ENCODE measurements at regions not wholly inside any gene's neighbourhood (a gene's known extent, or its start where the extent isn't known, plus 50 kb on each side); places are given as distances from the start of the nearest gene placed in this dataset.
"Not testable (repeated sequence)": the region's sequence is repeated elsewhere in the genome, so short reads cannot be mapped to it uniquely, and the experiment has no call there.

GRCh38 chr6:14478381-14479225 lies 361.0 kb downstream of the CD83 start:
- Histone ChIP-seq H3K4me2 (ENCODE audit: low read depth, low read length, poor library complexity, severe bottlenecking) (no peak overlapping the region), H3K9ac (ENCODE audit: low read length) (no peak overlapping the region), H3K36me3 (ENCODE audit: low read length) (no peaks in the 10 kb centered on the region), H3K27me3 (ENCODE audit: low read length) (no peaks in the 10 kb centered on the region), H3K27ac (ENCODE audit: low read depth, low read length) (no peak overlapping the region), H2AFZ (ENCODE audit: low read depth, low read length, severe bottlenecking) (no peak overlapping the region), H3K9me2 (replicated peaks; ENCODE audit: insufficient read depth, low read length) (no peaks in the 10 kb centered on the region), H3K9me3 (ENCODE audit: insufficient read depth, low read length) (no peaks in the 10 kb centered on the region), H3F3A (ENCODE audit: insufficient read depth) (no peaks in the 10 kb centered on the region), H3K79me2 (ENCODE audit: insufficient read depth, low read length) (no peaks in the 10 kb centered on the region), H4K20me1 (ENCODE audit: low read depth, low read length) (no peaks in the 10 kb centered on the region), H3K4me3 (ENCODE audit: insufficient read depth, low read length, poor library complexity, severe bottlenecking) (no peak overlapping the region)
- TF ChIP-seq CTCF (IDR thresholded peaks at IDR 0.05; ENCODE audit: insufficient read depth, low read length, poor library complexity, severe bottlenecking) (no peak), EZH2phosphoT487 (conservative IDR thresholded peaks at IDR 0.05; ENCODE audit: low read length) (no peak)

- not testable (repeated sequence) for H3K4me3 ChIP-seq (ENCODE audit: insufficient read depth, low read length, poor library complexity, severe bottlenecking); H3K27me3 ChIP-seq (ENCODE audit: low read length); H3K4me2 ChIP-seq (ENCODE audit: low read depth, low read length, poor library complexity, severe bottlenecking); H3K9me2 ChIP-seq (replicated peaks; ENCODE audit: insufficient read depth, low read length); H2AFZ ChIP-seq (ENCODE audit: low read depth, low read length, severe bottlenecking); H3K27ac ChIP-seq (ENCODE audit: low read depth, low read length); H3F3A ChIP-seq (ENCODE audit: insufficient read depth); H3K79me2 ChIP-seq (ENCODE audit: insufficient read depth, low read length); H3K9me3 ChIP-seq (ENCODE audit: insufficient read depth, low read length); H3K36me3 ChIP-seq (ENCODE audit: low read length); H4K20me1 ChIP-seq (ENCODE audit: low read depth, low read length); H3K9ac ChIP-seq (ENCODE audit: low read length)
These were observed 364.4 kb downstream of the CD83 start for GRCh38 chr6:14481946-14482345.

GRCh38 chr6:14487625-14488024 lies 370.1 kb downstream of the CD83 start:
- Histone ChIP-seq H3K9me3 (ENCODE audit: insufficient read depth, low read length) (0 out of 2 replicates have a peak, but pooled peaks cover 5% of the 10 kb centered on the region), H3K9me2 (replicated peaks; ENCODE audit: insufficient read depth, low read length) (no peaks in the 10 kb centered on the region), H3K27me3 (ENCODE audit: low read length) (no peaks in the 10 kb centered on the region), H3K9ac (ENCODE audit: low read length) (no peak overlapping the region), H2AFZ (ENCODE audit: low read depth, low read length, severe bottlenecking) (no peak overlapping the region), H3K27ac (ENCODE audit: low read depth, low read length) (no peak overlapping the region), H3F3A (ENCODE audit: insufficient read depth) (no peaks in the 10 kb centered on the region), H3K4me3 (ENCODE audit: insufficient read depth, low read length, poor library complexity, severe bottlenecking) (no peak overlapping the region), H3K36me3 (ENCODE audit: low read length) (no peaks in the 10 kb centered on the region), H3K79me2 (ENCODE audit: insufficient read depth, low read length) (no peaks in the 10 kb centered on the region), H3K4me2 (ENCODE audit: low read depth, low read length, poor library complexity, severe bottlenecking) (no peak overlapping the region), H4K20me1 (ENCODE audit: low read depth, low read length) (no peaks in the 10 kb centered on the region)
- no peak for TF ChIP-seq CTCF (IDR thresholded peaks at IDR 0.05; ENCODE audit: insufficient read depth, low read length, poor library complexity, severe bottlenecking)
- no peak for TF ChIP-seq EZH2phosphoT487 (conservative IDR thresholded peaks at IDR 0.05; ENCODE audit: low read length)

GRCh38 chr6:14488180-14488579 lies 370.6 kb downstream of the CD83 start:
- no peaks in the 10 kb centered on the region for H3K79me2 ChIP-seq (ENCODE audit: insufficient read depth, low read length)
- no peaks in the 10 kb centered on the region for H3F3A ChIP-seq (ENCODE audit: insufficient read depth)
- no peaks in the 10 kb centered on the region for H4K20me1 ChIP-seq (ENCODE audit: low read depth, low read length)
- H3K9me3 ChIP-seq (ENCODE audit: insufficient read depth, low read length), result 0 out of 2 replicates have a peak, but pooled peaks cover 5% of the 10 kb centered on the region
- TF ChIP-seq EZH2phosphoT487 (conservative IDR thresholded peaks at IDR 0.05; ENCODE audit: low read length) (no peak), CTCF (IDR thresholded peaks at IDR 0.05; ENCODE audit: insufficient read depth, low read length, poor library complexity, severe bottlenecking) (no peak)
- H3K9me2 ChIP-seq (replicated peaks; ENCODE audit: insufficient read depth, low read length), result no peaks in the 10 kb centered on the region
- H3K4me3 ChIP-seq (ENCODE audit: insufficient read depth, low read length, poor library complexity, severe bottlenecking), result no peak overlapping the region
- H3K4me2 ChIP-seq (ENCODE audit: low read depth, low read length, poor library complexity, severe bottlenecking), result no peak overlapping the region
- H3K9ac ChIP-seq (ENCODE audit: low read length), result no peak overlapping the region
- no peak overlapping the region for H2AFZ ChIP-seq (ENCODE audit: low read depth, low read length, severe bottlenecking)
- H3K27ac ChIP-seq (ENCODE audit: low read depth, low read length), result no peak overlapping the region
- H3K27me3 ChIP-seq (ENCODE audit: low read length), result no peaks in the 10 kb centered on the region
- no peaks in the 10 kb centered on the region for H3K36me3 ChIP-seq (ENCODE audit: low read length)
